HepG2 (cell line): ENCODE measurements at regions not wholly inside any gene's neighbourhood (a gene's known extent, or its start where the extent isn't known, plus 50 kb on each side); places are given as distances from the start of the nearest gene placed in this dataset.
A peak's percentile ranks its signal among the peaks of the same experiment; 100 is the strongest.

Experiments used
- ATAC-seq: fragments of 200-7000 bp; cut with Tn5 transposase; 3 replicates; pipeline ENCODE4 v1.9.1; 2020; ENCODE audit warnings: mild to moderate bottlenecking, moderate library complexity
- BruUV-seq: library from RNA; stranded (reverse); fragments of 400-500 nt; replicated peaks from 2 replicates; lab custom pipeline; 2021; lab: Mats Ljungman, UMichigan
- CTCF ChIA-PET: fragments of 300-600 bp; formaldehyde crosslinking; extraction: SDS; loops from one replicate; lab custom pipeline; 2021; ENCODE audit warnings: low total read pairs, inconsistent platforms, low intra/inter-chr PET ratio; lab: Yijun Ruan, JAX
- POLR2A ChIA-PET: fragments of 350-600 bp; sonication (Branson Sonifier 250); formaldehyde crosslinking; loops from one replicate; lab custom pipeline; 2020; ENCODE audit warnings: antibody characterized with exemption, inconsistent platforms; lab: Yijun Ruan, JAX
- DNase-seq: peaks from one replicate; pipeline ENCODE4 v3.0.0-alpha.2; 2015; ENCODE audit warnings: low spot score
- FAIRE-seq: peaks from 3 replicates; lab custom pipeline; 2011; peaks lifted over from hg19 to GRCh38; lab: Jason Lieb, UNC
- H2AFZ ChIP-seq: one replicate; pipeline ENCODE4 v1.6.1; 2011; ENCODE audit warnings: low read length, inconsistent platforms
- H3K27ac ChIP-seq: fragments of 300-600 bp; 3 replicates; pipeline ENCODE4 v1.8.0; 2011; ENCODE audit warnings: mixed run types, mild to moderate bottlenecking, mixed read lengths, low read length, inconsistent platforms; ENCODE audit not compliant: insufficient read depth; ENCODE audit errors: extremely low read length
- H3K27me3 ChIP-seq, 2 experiments: fragments of 200-600 bp in 1 of 2; 2 replicates in 1 of 2; 3 replicates in 1 of 2; pipeline versions ENCODE4 v1.6.0 to v1.8.0; 2011; ENCODE audit warnings: low read length in 2 of 2, mild to moderate bottlenecking in 2 of 2, moderate library complexity in 2 of 2, inconsistent platforms in 1 of 2; ENCODE audit not compliant: insufficient read depth in 2 of 2, control insufficient read depth in 1 of 2
- H3K36me3 ChIP-seq, 2 experiments: fragments of 200-600 bp in 1 of 2; replicated peaks in 1 of 2; 2 replicates in 1 of 2; 3 replicates in 1 of 2; pipeline versions ENCODE4 v1.5.1 to v1.8.0; 2011; ENCODE audit warnings: low read length in 2 of 2, inconsistent platforms in 1 of 2; ENCODE audit not compliant: insufficient read depth in 2 of 2, control insufficient read depth in 1 of 2
- H3K4me1 ChIP-seq: 2 replicates; pipeline ENCODE4 v1.5.1; 2012; ENCODE audit warnings: low read length, inconsistent platforms; ENCODE audit not compliant: insufficient read depth
- H3K4me2 ChIP-seq: 2 replicates; pipeline ENCODE4 v1.6.0; 2011; ENCODE audit warnings: low read depth, low read length, inconsistent platforms
- H3K4me3 ChIP-seq, 3 experiments: fragments of 200-600 bp in 1 of 3; sonication (generic), shearing (Covaris generic) in 1 of 3; replicated peaks in 1 of 3; 2 replicates each; pipeline ENCODE4 v1.5.1; 2011 to 2016; ENCODE audit warnings: low read length in 3 of 3, inconsistent platforms in 2 of 3, low read depth in 2 of 3, mild to moderate bottlenecking in 2 of 3, control low read depth in 1 of 3, mixed read lengths in 1 of 3; ENCODE audit not compliant: insufficient read depth in 1 of 3
- H3K79me2 ChIP-seq: one replicate; pipeline ENCODE4 v1.6.1; 2011; ENCODE audit warnings: low read length, inconsistent platforms; ENCODE audit not compliant: insufficient read depth
- H3K9ac ChIP-seq: 2 replicates; pipeline ENCODE4 v1.6.0; 2011; ENCODE audit warnings: mild to moderate bottlenecking, low read depth, low read length, inconsistent platforms; ENCODE audit not compliant: insufficient read depth
- H3K9me3 ChIP-seq: 2 replicates; pipeline ENCODE4 v1.5.1; 2012; ENCODE audit warnings: mild to moderate bottlenecking, low read length
- H4K20me1 ChIP-seq: 2 replicates; pipeline ENCODE4 v1.6.0; 2011; ENCODE audit warnings: inconsistent platforms, mild to moderate bottlenecking, low read length, moderate library complexity; ENCODE audit not compliant: insufficient read depth
- HDAC2 ChIP-seq: sonication (generic); formaldehyde crosslinking; IDR thresholded peaks from 2 replicates; pipeline ENCODE4 v1.4.0; 2020; ENCODE audit warnings: missing genetic modification reagents
- HMGA1 ChIP-seq: sonication (generic); formaldehyde crosslinking; conservative IDR thresholded peaks from 2 replicates; pipeline ENCODE4 v1.4.0; 2020; ENCODE audit warnings: missing genetic modification reagents
- KLF11 ChIP-seq: IDR thresholded peaks from 2 replicates; pipeline ENCODE4 v1.6.1; 2016; ENCODE audit warnings: missing compliant biosample characterization
- NAIF1 ChIP-seq: sonication (generic); formaldehyde crosslinking; IDR thresholded peaks from 2 replicates; pipeline ENCODE4 v1.5.0; 2020; ENCODE audit warnings: mild to moderate bottlenecking, missing genetic modification reagents, borderline replicate concordance
- PHF5A ChIP-seq: IDR thresholded peaks from one replicate; pipeline ENCODE4 v1.6.1; 2018; ENCODE audit warnings: low read depth, missing genetic modification reagents; ENCODE audit not compliant: unreplicated experiment
- RXRA ChIP-seq: sonication (generic); formaldehyde crosslinking; IDR thresholded peaks from 2 replicates; pipeline ENCODE4 v1.5.1; 2020; ENCODE audit warnings: missing genetic modification reagents
- SNAPC5 ChIP-seq: sonication (generic); formaldehyde crosslinking; IDR thresholded peaks from 2 replicates; pipeline ENCODE4 v1.8.1; 2023; ENCODE audit warnings: mild to moderate bottlenecking, missing genetic modification reagents, borderline replicate concordance
- SP4 ChIP-seq: sonication (generic); formaldehyde crosslinking; IDR thresholded peaks from 2 replicates; pipeline ENCODE4 v1.8.1; 2023; ENCODE audit warnings: mild to moderate bottlenecking, missing genetic modification reagents
- ZBTB37 ChIP-seq: sonication (generic); formaldehyde crosslinking; IDR thresholded peaks from 2 replicates; pipeline ENCODE4 v1.4.0; 2020; ENCODE audit warnings: mild to moderate bottlenecking, missing genetic modification reagents
- ZBTB38 ChIP-seq: sonication (generic); formaldehyde crosslinking; IDR thresholded peaks from 2 replicates; pipeline ENCODE4 v1.5.1; 2020; ENCODE audit warnings: mild to moderate bottlenecking, missing genetic modification reagents
- ZNF225 ChIP-seq: sonication (generic); formaldehyde crosslinking; IDR thresholded peaks from 2 replicates; pipeline ENCODE4 v1.4.0; 2020; ENCODE audit warnings: mild to moderate bottlenecking, missing genetic modification reagents
- ZNF331 ChIP-seq: sonication (generic); formaldehyde crosslinking; IDR thresholded peaks from 2 replicates; pipeline ENCODE4 v1.4.0; 2020; ENCODE audit warnings: missing genetic modification reagents
- ZNF562 ChIP-seq: sonication (generic); formaldehyde crosslinking; IDR thresholded peaks from 2 replicates; pipeline ENCODE4 v1.8.0; 2022; ENCODE audit warnings: missing genetic modification reagents, borderline replicate concordance
- ZNF598 ChIP-seq: sonication (generic); formaldehyde crosslinking; IDR thresholded peaks from 2 replicates; pipeline ENCODE4 v1.5.1; 2020; ENCODE audit warnings: mild to moderate bottlenecking, missing genetic modification reagents, borderline replicate concordance
- WGBS: methylation state at CpG from one replicate; pipeline ENCODE4 v1.1.6; 2017; ENCODE audit warnings: low lambda C conversion rate; 5-methylcytosine and 5-hydroxymethylcytosine counted together
- in situ Hi-C: cut with HindIII; loops from 2 replicates; pipeline ENCODE4 v1.10.0; 2017; ENCODE audit warnings: low pct_unique_long_range_greater_than_20kb; ENCODE audit not compliant: extremely low pct_ligation_motif_present
- intact Hi-C: fragments of 100-400 bp; cut with micrococcal nuclease; formaldehyde crosslinking; loops from one replicate; pipeline ENCODE4 v1.10.0; 2022; ENCODE audit not compliant: unreplicated experiment
- TF ChIP-seq, protein P1 (sequence below): IDR thresholded peaks from 2 replicates; pipeline ENCODE4 v1.6.1; 2016; ENCODE audit warnings: missing compliant biosample characterization, missing genetic modification reagents, borderline replicate concordance
- TF ChIP-seq, protein P2 (sequence below): sonication (generic); formaldehyde crosslinking; IDR thresholded peaks from 2 replicates; pipeline ENCODE4 v1.5.0; 2020; ENCODE audit warnings: mild to moderate bottlenecking, low read depth, missing genetic modification reagents, borderline replicate concordance

GRCh38 chr2:43055086-43055912 is 171.1 kb downstream of the ZFP36L2 start:
- Histone ChIP-seq H3K4me1 (peaks cover 94% of the 10 kb centered on the region), H3K4me2 (no peak overlapping the region), H3K4me3 (no peak overlapping the region), H3K27ac (no peak overlapping the region), H3K9me3 (no peaks in the 10 kb centered on the region), H3K27me3 (no peaks in the 10 kb centered on the region), H3K79me2 (no peaks in the 10 kb centered on the region), H3K36me3 (no peaks in the 10 kb centered on the region), H3K9ac (no peak overlapping the region)
- WGBS = 76% methylated on average over 16 of the region's 16 CpGs
- DNase-seq (no peak), ATAC-seq (no peak; the same call in 2 of the 3 replicates), FAIRE-seq (no peak)
- intact Hi-C loops = no loop called here
- in situ Hi-C loops = no loop called here
- no TSS peak for BruUV-seq
- CTCF ChIA-PET = no interaction called here
- TF ChIP-seq SP4 = peak; percentile 6; the same call in 1 of the 2 replicates
- TF ChIP-seq SNAPC5 (CRISPR knock-in tag) = no peak
- TF ChIP-seq, all 625 proteins: peak for 1
- no peak overlapping the region for H2AFZ ChIP-seq
- H4K20me1 ChIP-seq = no peaks in the 10 kb centered on the region
- POLR2A ChIA-PET = interaction anchor here (1.0 to 1.3 kb wide), 3 partner anchors 9 to 76 kb away, joined by 3 to 4 read pairs (median 4); no protein-coding TSS in a partner anchor

DNA sequence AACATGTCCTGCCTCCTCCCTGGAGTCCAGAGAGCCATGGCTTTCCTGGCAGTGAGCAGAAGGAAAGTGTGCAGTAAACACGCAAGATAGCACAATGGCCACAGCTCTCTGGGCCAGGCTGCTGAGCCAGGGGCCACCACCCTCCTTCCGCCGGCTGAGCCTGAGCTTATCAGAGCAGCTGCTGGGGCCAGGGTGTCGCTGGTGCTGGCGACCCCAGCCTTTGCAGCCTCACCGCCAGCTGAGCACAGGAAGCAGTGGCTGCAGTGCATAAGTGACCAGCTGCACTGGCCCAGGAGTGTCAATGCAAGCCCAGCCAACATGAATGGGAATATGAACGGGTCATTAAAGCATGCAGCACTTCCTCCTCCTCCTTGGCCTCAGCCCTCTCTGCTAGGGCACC is 172.0 kb downstream of the ZFP36L2 start:
- Histone ChIP-seq H3K27me3 (no peaks in the 10 kb centered on the region), H3K27ac (no peak overlapping the region), H3K36me3 (no peaks in the 10 kb centered on the region), H3K4me2 (no peak overlapping the region), H3K9me3 (no peaks in the 10 kb centered on the region), H3K4me1 (peaks cover 84% of the 10 kb centered on the region), H2AFZ (no peak overlapping the region), H4K20me1 (no peaks in the 10 kb centered on the region), H3K4me3 (no peak overlapping the region), H3K9ac (no peak overlapping the region), H3K79me2 (no peaks in the 10 kb centered on the region)
- in situ Hi-C loops = no loop called here
- no TSS peak for BruUV-seq
- ChIA-PET POLR2A (no interaction called here), CTCF (no interaction called here)
- intact Hi-C loops = no loop called here
- WGBS = 69% methylated on average over 6 of the region's 7 CpGs
- DNase-seq = no peak
- peak; percentile 32 for ATAC-seq
- FAIRE-seq = no peak
- TF ChIP-seq ZBTB37 (no peak), KLF11 (no peak), ZBTB38 (CRISPR knock-in tag) (peak; percentile 96), PHF5A (CRISPR knock-in tag) (no peak), ZNF331 (CRISPR knock-in tag) (no peak), ZNF225 (0 out of 2 replicates have a peak, but pooled peaks have one; percentile 26), NAIF1 (CRISPR knock-in tag) (no peak), ZNF598 (CRISPR knock-in tag) (no peak), HDAC2 (no peak), RXRA (peak; percentile 40; the same call in 1 of the 2 replicates), HMGA1 (CRISPR knock-in tag) (no peak), ZNF562 (CRISPR knock-in tag) (no peak)
- TF ChIP-seq, protein P1, sequence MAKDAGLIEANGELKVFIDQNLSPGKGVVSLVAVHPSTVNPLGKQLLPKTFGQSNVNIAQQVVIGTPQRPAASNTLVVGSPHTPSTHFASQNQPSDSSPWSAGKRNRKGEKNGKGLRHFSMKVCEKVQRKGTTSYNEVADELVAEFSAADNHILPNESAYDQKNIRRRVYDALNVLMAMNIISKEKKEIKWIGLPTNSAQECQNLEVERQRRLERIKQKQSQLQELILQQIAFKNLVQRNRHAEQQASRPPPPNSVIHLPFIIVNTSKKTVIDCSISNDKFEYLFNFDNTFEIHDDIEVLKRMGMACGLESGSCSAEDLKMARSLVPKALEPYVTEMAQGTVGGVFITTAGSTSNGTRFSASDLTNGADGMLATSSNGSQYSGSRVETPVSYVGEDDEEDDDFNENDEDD (CRISPR knock-in tag) = no peak
- TF ChIP-seq, protein P2, sequence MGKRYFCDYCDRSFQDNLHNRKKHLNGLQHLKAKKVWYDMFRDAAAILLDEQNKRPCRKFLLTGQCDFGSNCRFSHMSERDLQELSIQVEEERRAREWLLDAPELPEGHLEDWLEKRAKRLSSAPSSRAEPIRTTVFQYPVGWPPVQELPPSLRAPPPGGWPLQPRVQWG (CRISPR knock-in tag) = no peak
